Nucleus accumbens (tissue), 56 donors: ENCODE measurements at regions not wholly inside any gene's neighbourhood (a gene's known extent, or its start where the extent isn't known, plus 50 kb on each side); places are given as distances from the start of the nearest gene placed in this dataset.

Experiments
- DNase-seq, 56 donors: peaks; one replicate each; lab custom pipeline; 2025; lab: John Stamatoyannopoulos, UW

GRCh38 chr9:737400-738120 lies 103.9 kb upstream of the DMRT1 start:
- no peak for DNase-seq

DNA sequence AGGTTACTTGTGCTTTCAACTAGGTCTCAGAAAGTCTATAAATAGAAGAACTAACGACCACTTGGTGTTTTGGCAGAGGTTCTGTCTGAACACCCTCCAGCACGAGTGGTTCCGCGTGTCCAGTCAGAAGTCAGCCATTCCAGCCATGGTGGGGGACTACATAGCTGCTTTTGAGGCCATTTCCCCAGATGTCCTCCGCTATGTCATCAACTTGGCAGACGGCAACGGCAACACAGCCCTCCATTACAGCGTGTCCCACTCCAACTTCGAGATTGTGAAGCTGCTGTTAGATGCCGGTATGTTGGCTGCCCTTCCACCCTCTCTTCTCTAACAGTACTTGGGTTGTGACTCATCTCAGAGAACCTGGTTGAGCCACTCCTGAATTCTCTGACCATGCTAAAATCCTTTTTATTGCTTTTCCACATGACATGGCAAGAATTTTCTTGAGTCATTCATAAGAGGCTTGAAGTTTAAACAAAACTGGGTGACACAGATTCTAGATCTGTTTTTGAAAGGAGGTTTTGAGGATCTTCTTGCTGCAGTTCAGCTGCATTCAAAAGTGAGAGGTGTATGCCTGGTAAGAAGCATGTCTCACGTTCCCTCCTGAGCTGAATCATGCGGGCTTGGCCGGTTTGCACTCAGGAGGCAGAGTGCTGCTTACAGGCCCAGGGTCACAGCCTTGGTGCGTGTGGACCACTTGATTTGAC lies 103.1 kb upstream of the DMRT1 start:
- peak in 22 of 56 donors; percentile 8 to 65 (median 27) for DNase-seq

GRCh38 chr9:739362-739761 lies 102.1 kb upstream of the DMRT1 start:
- DNase-seq = no peak

GRCh38 chr9:740221-740620 lies 101.3 kb upstream of the DMRT1 start:
- DNase-seq = no peak

- no peak for DNase-seq
Measured at GRCh38 chr9:742104-742503, 99.4 kb upstream of the DMRT1 start.

DNA sequence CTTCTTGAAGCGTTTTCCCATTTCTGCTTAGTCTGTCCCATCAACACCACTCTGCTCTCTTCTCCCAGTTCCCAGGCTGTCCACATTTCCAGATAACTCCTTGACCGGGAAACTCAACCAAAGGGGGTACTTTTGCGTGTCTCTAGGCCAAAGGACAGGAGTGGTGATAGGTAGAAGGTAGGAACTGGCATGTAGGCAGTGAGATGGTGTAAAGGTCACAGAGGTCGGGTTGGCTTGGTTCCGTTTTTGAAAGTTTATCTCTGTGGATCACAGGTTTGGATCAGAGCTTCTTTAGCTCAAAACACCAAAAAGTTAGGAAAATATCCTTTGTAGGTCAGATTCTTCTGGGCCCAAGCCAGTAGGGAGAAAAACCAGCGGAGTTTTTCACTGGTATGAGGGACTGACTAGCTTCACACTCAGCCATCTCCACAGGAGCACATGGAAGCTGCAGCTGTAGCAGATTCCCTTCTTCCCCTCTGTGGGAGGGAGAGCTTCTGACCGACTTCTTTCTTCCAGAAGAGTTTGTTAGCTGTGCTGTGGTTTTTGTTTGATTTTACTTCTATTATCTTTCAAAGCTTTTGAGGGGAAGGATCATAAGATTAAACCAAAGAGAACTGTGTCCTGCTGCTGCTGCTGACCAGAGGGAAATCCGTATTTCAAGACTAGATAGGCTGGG lies 98.4 kb upstream of the DMRT1 start:
- no peak for DNase-seq

DNA sequence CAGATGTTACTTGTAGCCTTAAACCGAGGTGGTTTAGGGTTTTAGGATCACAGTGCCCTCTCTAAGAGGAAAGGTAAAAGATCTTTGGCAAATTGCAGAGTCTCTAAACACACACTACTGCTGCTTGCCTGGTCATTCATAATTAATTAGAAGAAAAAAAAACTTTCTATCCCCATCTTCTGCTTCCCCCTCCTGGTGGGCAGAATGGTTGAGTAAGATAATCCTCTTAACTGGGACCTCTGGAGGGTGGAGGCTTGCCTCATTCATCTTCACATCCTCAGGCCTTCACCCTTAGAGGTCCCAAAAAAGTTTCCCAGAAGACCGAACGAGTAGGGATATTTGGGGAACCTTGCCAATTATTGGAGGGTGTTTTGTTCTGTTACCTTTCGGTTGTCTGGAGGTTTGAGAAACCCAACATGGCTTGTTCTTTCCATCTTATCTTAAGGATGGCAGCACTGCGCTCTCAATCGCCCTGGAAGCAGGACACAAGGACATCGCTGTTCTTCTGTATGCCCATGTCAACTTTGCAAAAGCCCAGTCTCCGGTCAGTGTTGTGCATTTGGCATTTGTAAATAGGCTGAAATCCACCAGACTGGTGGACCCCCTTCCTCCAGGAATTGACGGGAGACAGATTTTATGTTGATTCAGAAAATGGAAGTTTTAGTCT lies 97.3 kb upstream of the DMRT1 start:
- DNase-seq = no peak

GRCh38 chr9:744790-745484 lies 96.6 kb upstream of the DMRT1 start:
- DNase-seq = peak in 5 of 56 donors; percentile 9 to 35 (median 14)

GRCh38 chr9:745761-746380 lies 95.6 kb upstream of the DMRT1 start:
- peak in 18 of 56 donors; percentile 9 to 56 (median 18) for DNase-seq

DNA sequence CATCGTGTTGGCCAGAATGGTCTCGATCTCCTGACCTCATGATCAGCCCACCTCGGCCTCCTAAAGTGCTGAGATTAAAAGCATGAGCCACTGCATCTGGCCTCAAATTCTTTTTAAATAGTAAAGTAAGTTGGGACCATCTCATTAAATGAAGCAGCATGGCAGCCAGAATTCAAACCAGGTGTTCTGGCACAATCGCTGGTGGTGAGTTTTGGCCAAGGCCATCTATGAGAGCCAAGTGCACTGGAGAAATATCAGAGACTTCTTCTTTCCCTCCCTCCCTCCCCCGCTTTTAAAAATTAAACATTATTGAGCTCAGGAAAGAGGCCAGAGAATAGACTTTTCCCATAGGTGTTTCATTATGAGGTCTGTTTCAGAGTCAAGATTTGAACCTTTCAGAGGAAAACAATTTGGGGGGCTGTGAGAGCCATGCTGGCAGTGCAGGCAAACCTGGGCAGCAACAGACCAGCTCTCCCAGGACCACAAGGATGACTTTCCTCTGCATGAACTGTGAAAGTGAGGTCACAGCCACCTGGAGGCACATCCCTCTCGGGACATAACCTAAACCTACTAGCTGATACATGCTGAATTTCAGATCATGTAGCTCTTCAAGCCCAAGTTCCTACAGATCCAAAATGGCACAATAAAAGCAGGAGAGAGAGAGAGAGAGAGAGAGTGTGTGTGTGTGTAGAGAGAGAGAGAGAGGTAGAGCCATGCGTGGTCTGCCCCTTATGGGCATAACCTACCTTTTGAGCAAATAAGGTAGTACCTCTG lies 94.6 kb upstream of the DMRT1 start:
- DNase-seq = no peak

GRCh38 chr9:747567-747966 lies 93.9 kb upstream of the DMRT1 start:
- no peak for DNase-seq

- DNase-seq = no peak
Measured at GRCh38 chr9:748861-749497, 92.5 kb upstream of the DMRT1 start.

- no peak for DNase-seq
Measured at GRCh38 chr9:749716-750115, 91.8 kb upstream of the DMRT1 start.

- DNase-seq = peak in 1 of 56 donors; percentile 12
Measured at GRCh38 chr9:750249-750967, 91.1 kb upstream of the DMRT1 start.

DNA sequence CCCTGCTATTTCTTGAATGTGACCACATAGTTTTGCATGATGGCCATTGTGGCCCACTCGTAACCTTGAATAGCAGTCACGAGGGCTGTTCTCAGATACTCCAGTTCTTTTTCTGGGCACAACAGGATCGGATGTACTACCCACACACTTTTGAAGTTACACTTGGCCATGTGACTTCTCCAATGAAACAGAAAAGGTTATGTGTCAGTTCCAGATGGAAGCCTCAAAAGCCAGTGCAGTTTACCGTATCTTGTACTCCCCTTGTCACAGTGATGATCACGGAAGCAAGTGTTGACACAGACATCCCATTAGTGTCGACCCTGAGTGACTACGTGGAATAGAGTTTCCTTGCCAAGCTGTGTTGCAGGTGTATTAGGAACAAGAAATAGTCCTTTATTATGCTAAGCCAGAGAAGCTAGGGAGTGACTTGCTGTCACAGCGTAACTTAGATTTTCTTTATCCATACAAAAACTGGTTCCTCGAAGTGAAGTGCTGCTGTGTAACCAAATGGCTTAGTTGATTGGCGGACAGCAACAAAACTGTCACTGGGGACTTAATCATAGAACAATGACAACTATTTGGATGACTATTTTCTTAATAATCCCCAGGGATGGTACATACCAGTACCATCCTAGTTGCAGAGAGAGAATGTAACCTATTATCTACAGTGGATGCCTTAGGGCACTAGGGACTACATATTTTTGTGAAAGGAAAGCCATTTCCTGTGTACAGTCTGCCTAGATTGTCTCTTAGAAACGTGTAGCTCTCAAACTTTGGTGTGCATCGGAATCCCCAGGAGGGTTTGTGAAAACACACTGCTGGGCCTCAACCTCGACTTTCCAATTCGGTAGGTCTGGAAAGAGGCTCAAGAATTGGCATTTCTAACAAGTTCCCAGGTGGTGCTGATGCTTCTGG lies 90.1 kb upstream of the DMRT1 start:
- no peak for DNase-seq

DNA sequence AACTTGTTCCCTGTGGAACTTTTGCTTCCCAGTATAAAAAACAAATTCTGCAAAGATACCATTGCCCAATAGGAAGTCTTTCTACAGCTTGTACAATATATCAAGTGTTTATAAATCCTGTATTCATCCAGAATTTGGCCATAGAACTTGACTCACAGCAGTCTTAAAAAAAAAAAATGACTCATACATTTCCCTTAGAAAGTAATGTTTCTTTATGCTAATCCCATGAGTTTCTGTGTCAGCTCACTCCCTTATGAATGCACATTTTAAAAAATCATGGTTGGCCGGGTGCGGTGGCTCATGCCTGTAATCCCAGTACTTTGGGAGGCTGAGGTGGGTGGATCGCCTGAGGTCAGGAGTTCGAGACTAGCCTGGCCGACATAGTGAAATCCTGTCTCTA lies 89.3 kb upstream of the DMRT1 start:
- DNase-seq = no peak

GRCh38 chr9:752681-753200 lies 88.8 kb upstream of the DMRT1 start:
- no peak for DNase-seq
